ENCODE measurements at regions not wholly inside any gene's neighbourhood (a gene's known extent, or its start where the extent isn't known, plus 50 kb on each side); places are given as distances from the start of the nearest gene placed in this dataset.
A peak's percentile ranks its signal among the peaks of the same experiment; 100 is the strongest.

- TF ChIP-seq EZH2 (IDR thresholded peaks at IDR 0.05; ENCODE audit: low read length, missing control alignments) (no peak), CTCF (conservative IDR thresholded peaks at IDR 0.05 in 1 of 2, IDR thresholded peaks at IDR 0.05 in 1 of 2; ENCODE audit: low read depth in 1 of 2, low read length in 2 of 2) (peak; percentile 61 to 68)
- H2AFZ ChIP-seq (ENCODE audit: low read length) = no peak overlapping the region
- peak; percentile 50 to 77 for DNase-seq (ENCODE audit: low read depth in 2 of 2)
- no peak overlapping the region for H3K9ac ChIP-seq (ENCODE audit: insufficient read depth, low read length)
- H3K36me3 ChIP-seq (ENCODE audit: control insufficient read depth, insufficient read depth, low read length) = no peaks in the 10 kb centered on the region
- H3K4me2 ChIP-seq (ENCODE audit: extremely low read depth, insufficient read depth, low read length) = no peak overlapping the region
- H4K20me1 ChIP-seq (ENCODE audit: control insufficient read depth, extremely low read depth, insufficient read depth, low read length) = no peaks in the 10 kb centered on the region
- H3K79me2 ChIP-seq (ENCODE audit: control insufficient read depth, insufficient read depth, low read length) = no peaks in the 10 kb centered on the region
- peaks cover 10% of the 10 kb centered on the region for H3K4me1 ChIP-seq (ENCODE audit: control insufficient read depth, extremely low read depth, insufficient read depth, low read length)
- H3K9me3 ChIP-seq (ENCODE audit: control insufficient read depth, insufficient read depth, low read depth, low read length) = no peaks in the 10 kb centered on the region
- no peak overlapping the region for H3K27ac ChIP-seq (ENCODE audit: insufficient read depth, low read length)
- no peaks in the 10 kb centered on the region for H3K27me3 ChIP-seq (ENCODE audit: control insufficient read depth, insufficient read depth, low read length)
- H3K4me3 ChIP-seq (replicated peaks in 1 of 4; ENCODE audit: control extremely low read depth in 1 of 4, insufficient read depth in 1 of 4, low read depth in 3 of 4, low read length in 4 of 4) = no peak overlapping the region
Measured at GRCh38 chr2:37809525-37809924, 115.6 kb upstream of the RMDN2 start.

- no peak for TF ChIP-seq CTCF (conservative IDR thresholded peaks at IDR 0.05 in 1 of 2, IDR thresholded peaks at IDR 0.05 in 1 of 2; ENCODE audit: low read depth in 1 of 2, low read length in 2 of 2)
- no peak for TF ChIP-seq EZH2 (IDR thresholded peaks at IDR 0.05; ENCODE audit: low read length, missing control alignments)
- DNase-seq (ENCODE audit: low read depth in 2 of 2) = peak in 1 of 2 donors; percentile 46
- Histone ChIP-seq H3K4me3 (replicated peaks in 1 of 4; ENCODE audit: control extremely low read depth in 1 of 4, insufficient read depth in 1 of 4, low read depth in 3 of 4, low read length in 4 of 4) (no peak overlapping the region), H3K9ac (ENCODE audit: insufficient read depth, low read length) (no peak overlapping the region), H3K79me2 (ENCODE audit: control insufficient read depth, insufficient read depth, low read length) (no peaks in the 10 kb centered on the region), H2AFZ (ENCODE audit: low read length) (no peak overlapping the region), H3K4me2 (ENCODE audit: extremely low read depth, insufficient read depth, low read length) (no peak overlapping the region), H3K9me3 (ENCODE audit: control insufficient read depth, insufficient read depth, low read depth, low read length) (no peaks in the 10 kb centered on the region), H3K27ac (ENCODE audit: insufficient read depth, low read length) (no peak overlapping the region), H3K36me3 (ENCODE audit: control insufficient read depth, insufficient read depth, low read length) (no peaks in the 10 kb centered on the region), H4K20me1 (ENCODE audit: control insufficient read depth, extremely low read depth, insufficient read depth, low read length) (no peaks in the 10 kb centered on the region), H3K4me1 (ENCODE audit: control insufficient read depth, extremely low read depth, insufficient read depth, low read length) (peaks cover 10% of the 10 kb centered on the region), H3K27me3 (ENCODE audit: control insufficient read depth, insufficient read depth, low read length) (no peaks in the 10 kb centered on the region)
Measured at GRCh38 chr2:37809931-37810570, 115.0 kb upstream of the RMDN2 start.

GRCh38 chr2:37812414-37812813, 112.7 kb upstream of the RMDN2 start:
- TF ChIP-seq CTCF (conservative IDR thresholded peaks at IDR 0.05 in 1 of 2, IDR thresholded peaks at IDR 0.05 in 1 of 2; ENCODE audit: low read depth in 1 of 2, low read length in 2 of 2) = peak in 1 of 2 donors; percentile 27
- TF ChIP-seq EZH2 (IDR thresholded peaks at IDR 0.05; ENCODE audit: low read length, missing control alignments) = no peak
- H3K9ac ChIP-seq (ENCODE audit: insufficient read depth, low read length) = no peak overlapping the region
- no peak overlapping the region for H3K27ac ChIP-seq (ENCODE audit: insufficient read depth, low read length)
- H4K20me1 ChIP-seq (ENCODE audit: control insufficient read depth, extremely low read depth, insufficient read depth, low read length) = no peaks in the 10 kb centered on the region
- H3K4me2 ChIP-seq (ENCODE audit: extremely low read depth, insufficient read depth, low read length) = no peak overlapping the region
- H3K27me3 ChIP-seq (ENCODE audit: control insufficient read depth, insufficient read depth, low read length) = no peaks in the 10 kb centered on the region
- H2AFZ ChIP-seq (ENCODE audit: low read length) = no peak overlapping the region
- H3K79me2 ChIP-seq (ENCODE audit: control insufficient read depth, insufficient read depth, low read length) = no peaks in the 10 kb centered on the region
- no peak for DNase-seq (ENCODE audit: low read depth in 2 of 2)
- no peak overlapping the region for H3K4me3 ChIP-seq (replicated peaks in 1 of 4; ENCODE audit: control extremely low read depth in 1 of 4, insufficient read depth in 1 of 4, low read depth in 3 of 4, low read length in 4 of 4)
- peaks cover 10% of the 10 kb centered on the region for H3K4me1 ChIP-seq (ENCODE audit: control insufficient read depth, extremely low read depth, insufficient read depth, low read length)
- no peaks in the 10 kb centered on the region for H3K9me3 ChIP-seq (ENCODE audit: control insufficient read depth, insufficient read depth, low read depth, low read length)
- H3K36me3 ChIP-seq (ENCODE audit: control insufficient read depth, insufficient read depth, low read length) = no peaks in the 10 kb centered on the region
